ENCODE measurements at regions not wholly inside any gene's neighbourhood (a gene's known extent, or its start where the extent isn't known, plus 50 kb on each side); places are given as distances from the start of the nearest gene placed in this dataset.

DNA sequence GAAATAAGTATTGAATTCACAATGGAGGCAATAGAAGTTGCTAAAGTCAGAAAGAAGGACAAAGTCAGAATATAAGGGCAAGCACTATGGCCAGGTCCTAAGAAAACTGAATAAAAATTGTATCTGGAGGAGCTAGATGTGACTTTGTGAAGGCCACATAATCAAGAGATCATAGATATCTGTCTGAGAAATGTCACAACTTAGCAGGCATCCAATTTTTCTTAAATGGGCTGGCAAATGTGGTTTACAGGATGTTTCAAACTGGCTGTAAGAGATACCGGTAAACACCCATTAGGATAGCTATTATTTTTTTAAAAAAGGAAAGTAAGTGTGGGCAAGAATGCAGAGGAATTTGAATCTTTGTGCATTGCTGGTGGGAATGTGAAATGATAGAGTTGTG is 303.1 kb upstream of the CHORDC1 start:
- TF ChIP-seq POLR2AphosphoS5 (IDR thresholded peaks at IDR 0.05; ENCODE audit: insufficient read depth, low read depth, low read length) (no peak), POLR2A (IDR thresholded peaks at IDR 0.05; ENCODE audit: low read depth, low read length) (no peak), EZH2 (IDR thresholded peaks at IDR 0.05; ENCODE audit: borderline replicate concordance, low read depth, low read length, severe bottlenecking) (no peak), JUN (IDR thresholded peaks at IDR 0.05; ENCODE audit: borderline replicate concordance, insufficient read depth, insufficient read length, low read depth) (no peak), MYC (IDR thresholded peaks at IDR 0.05; ENCODE audit: low read depth, low read length) (no peak), FOS (IDR thresholded peaks at IDR 0.05; ENCODE audit: borderline replicate concordance, insufficient read depth, low read length) (no peak)
- TF ChIP-seq, protein P1, sequence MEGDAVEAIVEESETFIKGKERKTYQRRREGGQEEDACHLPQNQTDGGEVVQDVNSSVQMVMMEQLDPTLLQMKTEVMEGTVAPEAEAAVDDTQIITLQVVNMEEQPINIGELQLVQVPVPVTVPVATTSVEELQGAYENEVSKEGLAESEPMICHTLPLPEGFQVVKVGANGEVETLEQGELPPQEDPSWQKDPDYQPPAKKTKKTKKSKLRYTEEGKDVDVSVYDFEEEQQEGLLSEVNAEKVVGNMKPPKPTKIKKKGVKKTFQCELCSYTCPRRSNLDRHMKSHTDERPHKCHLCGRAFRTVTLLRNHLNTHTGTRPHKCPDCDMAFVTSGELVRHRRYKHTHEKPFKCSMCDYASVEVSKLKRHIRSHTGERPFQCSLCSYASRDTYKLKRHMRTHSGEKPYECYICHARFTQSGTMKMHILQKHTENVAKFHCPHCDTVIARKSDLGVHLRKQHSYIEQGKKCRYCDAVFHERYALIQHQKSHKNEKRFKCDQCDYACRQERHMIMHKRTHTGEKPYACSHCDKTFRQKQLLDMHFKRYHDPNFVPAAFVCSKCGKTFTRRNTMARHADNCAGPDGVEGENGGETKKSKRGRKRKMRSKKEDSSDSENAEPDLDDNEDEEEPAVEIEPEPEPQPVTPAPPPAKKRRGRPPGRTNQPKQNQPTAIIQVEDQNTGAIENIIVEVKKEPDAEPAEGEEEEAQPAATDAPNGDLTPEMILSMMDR (IDR thresholded peaks at IDR 0.05; ENCODE audit: extremely low read depth in 1 of 2, insufficient read depth in 1 of 2, low read depth in 1 of 2, low read length in 2 of 2): no peak
- TF ChIP-seq, protein P2, sequence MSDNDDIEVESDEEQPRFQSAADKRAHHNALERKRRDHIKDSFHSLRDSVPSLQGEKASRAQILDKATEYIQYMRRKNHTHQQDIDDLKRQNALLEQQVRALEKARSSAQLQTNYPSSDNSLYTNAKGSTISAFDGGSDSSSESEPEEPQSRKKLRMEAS (IDR thresholded peaks at IDR 0.05; ENCODE audit: insufficient read depth, insufficient read length): no peak

All from endothelial cell of umbilical vein (primary cell).